Panc1 (cell line): ENCODE measurements at regions not wholly inside any gene's neighbourhood (a gene's known extent, or its start where the extent isn't known, plus 50 kb on each side); places are given as distances from the start of the nearest gene placed in this dataset.

Experiments used
- REST ChIP-seq, 2 experiments: IDR thresholded peaks; 2 replicates each; pipeline ENCODE4 v1.6.1; 2011 to 2012; ENCODE audit warnings: low read depth in 2 of 2, control low read depth in 1 of 2, low read length in 1 of 2, mild to moderate bottlenecking in 1 of 2, moderate library complexity in 1 of 2; ENCODE audit not compliant: insufficient read depth in 1 of 2
- SIN3A ChIP-seq: IDR thresholded peaks from 2 replicates; pipeline ENCODE4 v1.6.1; 2012; ENCODE audit warnings: low read depth, mild to moderate bottlenecking, low read length, moderate library complexity, borderline replicate concordance; ENCODE audit not compliant: insufficient read depth
- TF ChIP-seq, protein P1 (sequence below): fragments of 450-650 bp; IDR thresholded peaks from 2 replicates; pipeline ENCODE4 v1.5.1; 2017; ENCODE audit warnings: mild to moderate bottlenecking

DNA sequence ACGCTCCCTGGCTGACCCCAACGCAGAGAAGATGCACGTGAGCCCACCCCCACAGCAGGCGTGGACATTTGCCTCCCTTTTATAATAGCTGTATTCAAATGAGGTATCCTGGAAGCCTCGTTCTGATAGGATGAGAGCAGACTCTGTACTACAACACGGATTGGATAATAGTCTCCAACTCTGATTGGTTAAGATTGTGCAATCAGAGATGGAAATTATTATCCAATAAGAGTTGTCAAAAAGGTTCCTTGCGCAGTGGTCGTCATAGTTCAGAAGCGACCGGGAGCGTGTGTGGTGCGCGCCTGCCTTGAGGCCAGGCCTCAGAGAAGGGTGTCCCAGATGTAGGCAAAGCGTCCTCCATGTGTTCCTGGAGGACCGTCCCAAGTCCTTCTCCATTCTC lies 104.6 kb downstream of the USP22 start:
- TF ChIP-seq SIN3A (no peak), REST (IDR thresholded peaks at IDR 0.05; ENCODE audit: insufficient read depth in 1 of 2, low read depth in 2 of 2, low read length in 1 of 2) (no peak)
- TF ChIP-seq, protein P1, sequence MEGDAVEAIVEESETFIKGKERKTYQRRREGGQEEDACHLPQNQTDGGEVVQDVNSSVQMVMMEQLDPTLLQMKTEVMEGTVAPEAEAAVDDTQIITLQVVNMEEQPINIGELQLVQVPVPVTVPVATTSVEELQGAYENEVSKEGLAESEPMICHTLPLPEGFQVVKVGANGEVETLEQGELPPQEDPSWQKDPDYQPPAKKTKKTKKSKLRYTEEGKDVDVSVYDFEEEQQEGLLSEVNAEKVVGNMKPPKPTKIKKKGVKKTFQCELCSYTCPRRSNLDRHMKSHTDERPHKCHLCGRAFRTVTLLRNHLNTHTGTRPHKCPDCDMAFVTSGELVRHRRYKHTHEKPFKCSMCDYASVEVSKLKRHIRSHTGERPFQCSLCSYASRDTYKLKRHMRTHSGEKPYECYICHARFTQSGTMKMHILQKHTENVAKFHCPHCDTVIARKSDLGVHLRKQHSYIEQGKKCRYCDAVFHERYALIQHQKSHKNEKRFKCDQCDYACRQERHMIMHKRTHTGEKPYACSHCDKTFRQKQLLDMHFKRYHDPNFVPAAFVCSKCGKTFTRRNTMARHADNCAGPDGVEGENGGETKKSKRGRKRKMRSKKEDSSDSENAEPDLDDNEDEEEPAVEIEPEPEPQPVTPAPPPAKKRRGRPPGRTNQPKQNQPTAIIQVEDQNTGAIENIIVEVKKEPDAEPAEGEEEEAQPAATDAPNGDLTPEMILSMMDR, result no peak
